Right ventricle myocardium inferior (tissue), 1 donor: ENCODE measurements at regions not wholly inside any gene's neighbourhood (a gene's known extent, or its start where the extent isn't known, plus 50 kb on each side); places are given as distances from the start of the nearest gene placed in this dataset.
"Not testable (repeated sequence)": the region's sequence is repeated elsewhere in the genome, so short reads cannot be mapped to it uniquely, and the experiment has no call there.

Experiments
- ATAC-seq: fragments of 200-7000 bp; cut with Tn5 transposase; one replicate; pipeline ENCODE4 v1.9.1; 2020; ENCODE audit warnings: mild to moderate bottlenecking, moderate library complexity
- DNase-seq: peaks from one replicate; pipeline ENCODE4 v3.0.0; 2021; ENCODE audit errors: missing footprints
- intact Hi-C: fragments of 100-400 bp; cut with DNase I; formaldehyde crosslinking; loops from one replicate; pipeline ENCODE4 v1.11.0; 2022
- donor health status: DM: no; HTN: yes; CAD: no; lungs with severe emphysema.

- intact Hi-C loops = loop anchor here (10.0 kb wide), 1 partner anchor 165 kb away; no protein-coding TSS in a partner anchor
- DNase-seq (no peak), ATAC-seq (no peak)
These were observed 114.2 kb downstream of the TTC6 start for GRCh38 chr14:37709419-37710195.

GRCh38 chr14:37711356-37711830 is 116.0 kb downstream of the TTC6 start:
- ATAC-seq (no peak), DNase-seq (no peak)
- intact Hi-C loops = no loop called here

GRCh38 chr14:37711831-37712475 is 116.5 kb downstream of the TTC6 start:
- ATAC-seq = no peak
- intact Hi-C loops = no loop called here
- no peak for DNase-seq

GRCh38 chr14:37712476-37712860 is 117.0 kb downstream of the TTC6 start:
- intact Hi-C loops, ATAC-seq, DNase-seq: not testable (repeated sequence)

- ATAC-seq = no peak
- intact Hi-C loops = no loop called here
- no peak for DNase-seq
These were observed 117.6 kb downstream of the TTC6 start for GRCh38 chr14:37712976-37713431.

GRCh38 chr14:37720131-37720530 is 124.7 kb downstream of the TTC6 start:
- intact Hi-C loops = no loop called here
- no peak for ATAC-seq

GRCh38 chr14:37721976-37722659 is 126.7 kb downstream of the TTC6 start:
- ATAC-seq = no peak
- intact Hi-C loops = no loop called here
- DNase-seq = no peak

More at GRCh38 chr14:37720131-37720530, 124.7 kb downstream of the TTC6 start:
- no peak for DNase-seq

GRCh38 chr14:37723515-37723914 is 128.1 kb downstream of the TTC6 start:
- ATAC-seq (no peak), DNase-seq (no peak)
- intact Hi-C loops = no loop called here

GRCh38 chr14:37726708-37727107 is 131.3 kb downstream of the TTC6 start:
- DNase-seq (no peak), ATAC-seq (no peak)
- intact Hi-C loops = no loop called here

GRCh38 chr14:37729218-37729617 is 133.8 kb downstream of the TTC6 start:
- DNase-seq = no peak
- intact Hi-C loops = no loop called here
- ATAC-seq = no peak

- no peak for DNase-seq
- ATAC-seq = no peak
- intact Hi-C loops = no loop called here
These were observed 135.7 kb downstream of the TTC6 start for GRCh38 chr14:37731094-37731493.

- intact Hi-C loops = no loop called here
- ATAC-seq (no peak), DNase-seq (no peak)
These were observed 150.2 kb downstream of the TTC6 start for GRCh38 chr14:37745657-37746056.

- intact Hi-C loops = no loop called here
- ATAC-seq (no peak), DNase-seq (no peak)
These were observed 150.9 kb downstream of the TTC6 start for GRCh38 chr14:37746140-37746832.

GRCh38 chr14:37753459-37753858 is 158.0 kb downstream of the TTC6 start:
- no peak for ATAC-seq
- intact Hi-C loops = no loop called here

GRCh38 chr14:37760275-37760674 is 164.8 kb downstream of the TTC6 start:
- DNase-seq, ATAC-seq, intact Hi-C loops: not testable (repeated sequence)

More at GRCh38 chr14:37753459-37753858, 158.0 kb downstream of the TTC6 start:
- DNase-seq = no peak

GRCh38 chr14:37763266-37763665 is 167.8 kb downstream of the TTC6 start:
- intact Hi-C loops = no loop called here
- DNase-seq = no peak
- ATAC-seq = no peak

- intact Hi-C loops, ATAC-seq, DNase-seq: not testable (repeated sequence)
These were observed 176.9 kb downstream of the TTC6 start for GRCh38 chr14:37772283-37772682.

GRCh38 chr14:37776791-37777499 is 181.5 kb downstream of the TTC6 start:
- DNase-seq = no peak
- ATAC-seq = no peak
- intact Hi-C loops = no loop called here
